A673 (cell line): ENCODE measurements at regions not wholly inside any gene's neighbourhood (a gene's known extent, or its start where the extent isn't known, plus 50 kb on each side); places are given as distances from the start of the nearest gene placed in this dataset.

Source experiments
- BruUV-seq: library from RNA; stranded (reverse); fragments of 400-500 nt; replicated peaks from 2 replicates; lab custom pipeline; 2021; lab: Mats Ljungman, UMichigan
- CTCF ChIA-PET: fragments of 300-600 bp; sonication (Branson Sonifier 250); formaldehyde crosslinking; loops from one replicate; lab custom pipeline; 2022; ENCODE audit warnings: antibody characterized with exemption; lab: Charles Lee
- POLR2A ChIA-PET: fragments of 300-600 bp; sonication (Branson Sonifier 250); formaldehyde crosslinking; loops from one replicate; lab custom pipeline; 2022; ENCODE audit warnings: antibody characterized with exemption; ENCODE audit not compliant: low non-redundant PET; lab: Charles Lee
- DNase-seq: peaks from one replicate; pipeline ENCODE4 v3.0.0-alpha.2; 2015; ENCODE audit warnings: low spot score
- H3K27ac ChIP-seq: fragments of 200-600 bp; sonication (generic); 2 replicates; pipeline ENCODE4 v1.5.1; 2016; ENCODE audit warnings: mixed run types, low read depth, mild to moderate bottlenecking, mixed read lengths, antibody characterized with exemption, low read length; ENCODE audit not compliant: poor library complexity, severe bottlenecking
- H3K27me3 ChIP-seq: fragments of 200-600 bp; sonication (generic); replicated peaks from 2 replicates; pipeline ENCODE4 v1.6.1; 2017; ENCODE audit warnings: mixed run types, low read depth, mild to moderate bottlenecking, mixed read lengths, antibody characterized with exemption, low read length; ENCODE audit not compliant: insufficient read depth, poor library complexity
- H3K36me3 ChIP-seq: fragments of 200-600 bp; sonication (generic); 2 replicates; pipeline ENCODE4 v1.6.1; 2016; ENCODE audit warnings: mixed run types, mild to moderate bottlenecking, mixed read lengths, antibody characterized with exemption, low read length; ENCODE audit not compliant: insufficient read depth, poor library complexity, severe bottlenecking
- H3K4me1 ChIP-seq: fragments of 200-600 bp; sonication (generic); 2 replicates; pipeline ENCODE4 v1.6.1; 2017; ENCODE audit warnings: mixed run types, mild to moderate bottlenecking, mixed read lengths, antibody characterized with exemption, low read length; ENCODE audit not compliant: insufficient read depth, poor library complexity, severe bottlenecking
- H3K4me3 ChIP-seq: fragments of 200-600 bp; sonication (generic); 2 replicates; pipeline ENCODE4 v1.5.1; 2016; ENCODE audit warnings: low read depth, mixed run types, mild to moderate bottlenecking, mixed read lengths, low read length; ENCODE audit not compliant: poor library complexity, severe bottlenecking
- H3K9me3 ChIP-seq: fragments of 200-600 bp; sonication (generic); 2 replicates; pipeline ENCODE4 v1.6.1; 2016; ENCODE audit warnings: mixed run types, low read depth, mild to moderate bottlenecking, mixed read lengths, antibody characterized with exemption, low read length; ENCODE audit not compliant: poor library complexity, severe bottlenecking
- CTCF ChIP-seq: fragments of 300-800, 200-600 bp; sonication (generic); conservative IDR thresholded peaks from 2 replicates; pipeline ENCODE4 v1.5.1; 2017; ENCODE audit warnings: low read depth, mild to moderate bottlenecking, antibody characterized with exemption, low read length, moderate library complexity, mixed read lengths
- EZH2 ChIP-seq: fragments of 200-600 bp; sonication (generic); IDR thresholded peaks from 2 replicates; pipeline ENCODE4 v1.6.1; 2017; ENCODE audit warnings: borderline replicate concordance, low read depth, mild to moderate bottlenecking, mixed read lengths, antibody characterized with exemption, low read length; ENCODE audit not compliant: poor library complexity, severe bottlenecking
- intact Hi-C: fragments of 100-400 bp; cut with micrococcal nuclease; formaldehyde crosslinking; loops from one replicate; pipeline ENCODE4 v1.10.0; 2022; ENCODE audit not compliant: unreplicated experiment

GRCh38 chr17:54524501-54524900, 376.2 kb upstream of the TOM1L1 start:
- intact Hi-C loops = no loop called here
- Histone ChIP-seq H3K36me3 (no peaks in the 10 kb centered on the region), H3K4me1 (peaks cover under 1% of the 10 kb centered on the region), H3K27me3 (no peaks in the 10 kb centered on the region), H3K9me3 (no peaks in the 10 kb centered on the region), H3K27ac (no peak overlapping the region), H3K4me3 (no peak overlapping the region)
- TF ChIP-seq CTCF = no peak
- TF ChIP-seq EZH2 = no peak
- BruUV-seq = no TSS peak
- no peak for DNase-seq
- POLR2A ChIA-PET = no interaction called here
- CTCF ChIA-PET = no interaction called here

- Histone ChIP-seq H3K36me3 (no peaks in the 10 kb centered on the region), H3K4me1 (no peaks in the 10 kb centered on the region), H3K4me3 (no peak overlapping the region), H3K27ac (no peak overlapping the region), H3K27me3 (no peaks in the 10 kb centered on the region), H3K9me3 (no peaks in the 10 kb centered on the region)
- CTCF ChIA-PET = no interaction called here
- POLR2A ChIA-PET = interaction anchor here (0.6 kb wide), 1 partner anchor 32 kb away, joined by 3 read pairs; no protein-coding TSS in a partner anchor
- no TSS peak for BruUV-seq
- no peak for DNase-seq
- TF ChIP-seq CTCF = no peak
- intact Hi-C loops = no loop called here
Measured at GRCh38 chr17:54527941-54528340, 372.7 kb upstream of the TOM1L1 start.

- Histone ChIP-seq H3K4me1 (no peaks in the 10 kb centered on the region), H3K27ac (no peak overlapping the region), H3K36me3 (no peaks in the 10 kb centered on the region), H3K27me3 (no peaks in the 10 kb centered on the region), H3K4me3 (no peak overlapping the region), H3K9me3 (no peaks in the 10 kb centered on the region)
- no TSS peak for BruUV-seq
- ChIA-PET POLR2A (no interaction called here), CTCF (no interaction called here)
- no peak for DNase-seq
- intact Hi-C loops = no loop called here
- no peak for TF ChIP-seq CTCF
- no peak for TF ChIP-seq EZH2
Measured at GRCh38 chr17:54530398-54530797, 370.3 kb upstream of the TOM1L1 start.
